ENCODE measurements at regions not wholly inside any gene's neighbourhood (a gene's known extent, or its start where the extent isn't known, plus 50 kb on each side); places are given as distances from the start of the nearest gene placed in this dataset.
"Not testable (repeated sequence)": the region's sequence is repeated elsewhere in the genome, so short reads cannot be mapped to it uniquely, and the experiment has no call there.

DNA sequence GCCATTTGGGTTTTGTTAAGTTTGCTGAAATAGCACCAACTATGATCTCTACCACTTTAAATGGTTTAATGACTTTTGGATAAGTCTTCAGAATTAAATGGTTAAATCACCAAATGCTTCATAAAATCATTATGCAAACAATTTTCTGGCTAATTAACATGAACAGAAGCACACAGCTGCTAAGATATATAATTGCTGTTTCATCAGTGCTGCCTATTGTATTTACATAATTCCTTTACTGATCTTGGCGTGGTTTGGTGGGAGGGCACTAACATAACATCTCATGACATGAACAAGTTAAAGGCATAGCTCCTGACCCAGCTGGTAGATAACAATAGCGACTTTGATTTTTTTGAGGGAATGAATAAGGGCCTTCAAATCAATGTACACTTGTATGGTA is 94.1 kb downstream of the FZD1 start:
- TF ChIP-seq, protein P1, sequence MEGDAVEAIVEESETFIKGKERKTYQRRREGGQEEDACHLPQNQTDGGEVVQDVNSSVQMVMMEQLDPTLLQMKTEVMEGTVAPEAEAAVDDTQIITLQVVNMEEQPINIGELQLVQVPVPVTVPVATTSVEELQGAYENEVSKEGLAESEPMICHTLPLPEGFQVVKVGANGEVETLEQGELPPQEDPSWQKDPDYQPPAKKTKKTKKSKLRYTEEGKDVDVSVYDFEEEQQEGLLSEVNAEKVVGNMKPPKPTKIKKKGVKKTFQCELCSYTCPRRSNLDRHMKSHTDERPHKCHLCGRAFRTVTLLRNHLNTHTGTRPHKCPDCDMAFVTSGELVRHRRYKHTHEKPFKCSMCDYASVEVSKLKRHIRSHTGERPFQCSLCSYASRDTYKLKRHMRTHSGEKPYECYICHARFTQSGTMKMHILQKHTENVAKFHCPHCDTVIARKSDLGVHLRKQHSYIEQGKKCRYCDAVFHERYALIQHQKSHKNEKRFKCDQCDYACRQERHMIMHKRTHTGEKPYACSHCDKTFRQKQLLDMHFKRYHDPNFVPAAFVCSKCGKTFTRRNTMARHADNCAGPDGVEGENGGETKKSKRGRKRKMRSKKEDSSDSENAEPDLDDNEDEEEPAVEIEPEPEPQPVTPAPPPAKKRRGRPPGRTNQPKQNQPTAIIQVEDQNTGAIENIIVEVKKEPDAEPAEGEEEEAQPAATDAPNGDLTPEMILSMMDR (IDR thresholded peaks at IDR 0.05; ENCODE audit: control insufficient read depth, insufficient read depth, low read depth, low read length, missing control alignments), result no peak
- DNase-seq (ENCODE audit: low read depth), result no peak
- no peak overlapping the region for H3K4me3 ChIP-seq (ENCODE audit: control insufficient read depth, low read depth, low read length)

DNA sequence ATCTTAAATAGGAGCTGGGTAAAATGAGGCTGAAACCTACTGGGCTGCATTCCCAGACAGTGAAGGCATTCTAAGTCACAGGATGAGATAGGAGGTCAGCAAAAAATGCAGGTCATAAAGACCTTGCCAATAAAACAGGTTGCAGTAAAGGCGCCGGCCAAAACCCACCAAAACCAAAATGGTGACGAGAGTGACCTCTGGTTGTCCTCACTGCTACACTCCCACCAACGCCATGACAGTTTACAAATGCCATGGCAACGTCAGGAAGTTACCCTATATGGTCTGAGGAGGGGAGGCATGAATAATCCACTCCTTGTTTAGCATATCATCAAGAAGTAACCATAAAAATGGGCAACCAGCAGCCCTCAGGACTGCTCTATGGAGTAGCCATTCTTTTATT is 100.9 kb downstream of the FZD1 start:
- H3K4me3 ChIP-seq (ENCODE audit: control insufficient read depth, low read depth, low read length); DNase-seq (ENCODE audit: low read depth): not testable (repeated sequence)

DNA sequence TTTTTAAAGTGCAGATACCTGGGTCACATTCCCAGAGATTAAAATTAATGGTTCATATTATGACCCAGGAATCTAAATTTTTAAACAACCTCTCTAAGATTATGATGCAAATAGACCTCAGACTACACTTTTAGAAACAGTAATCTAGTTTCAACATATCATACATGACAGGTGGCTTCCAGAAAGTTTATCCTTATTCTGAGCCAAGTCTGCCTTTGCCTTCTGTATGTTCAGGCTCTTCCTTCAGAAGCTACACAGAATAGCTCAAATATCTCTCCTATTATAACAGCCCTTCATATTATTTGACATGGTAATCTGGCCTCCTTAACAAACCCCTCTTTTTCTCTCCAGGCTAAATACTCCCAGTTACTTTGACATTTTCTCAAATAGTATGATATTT is 101.9 kb downstream of the FZD1 start:
- no peak for DNase-seq (ENCODE audit: low read depth)
- TF ChIP-seq, protein P1 (IDR thresholded peaks at IDR 0.05; ENCODE audit: control insufficient read depth, insufficient read depth, low read depth, low read length, missing control alignments), result no peak
- no peak overlapping the region for H3K4me3 ChIP-seq (ENCODE audit: control insufficient read depth, low read depth, low read length)

GRCh38 chr7:91367812-91368578 is 103.8 kb downstream of the FZD1 start:
- no peak overlapping the region for H3K4me3 ChIP-seq (ENCODE audit: control insufficient read depth, low read depth, low read length)

DNA sequence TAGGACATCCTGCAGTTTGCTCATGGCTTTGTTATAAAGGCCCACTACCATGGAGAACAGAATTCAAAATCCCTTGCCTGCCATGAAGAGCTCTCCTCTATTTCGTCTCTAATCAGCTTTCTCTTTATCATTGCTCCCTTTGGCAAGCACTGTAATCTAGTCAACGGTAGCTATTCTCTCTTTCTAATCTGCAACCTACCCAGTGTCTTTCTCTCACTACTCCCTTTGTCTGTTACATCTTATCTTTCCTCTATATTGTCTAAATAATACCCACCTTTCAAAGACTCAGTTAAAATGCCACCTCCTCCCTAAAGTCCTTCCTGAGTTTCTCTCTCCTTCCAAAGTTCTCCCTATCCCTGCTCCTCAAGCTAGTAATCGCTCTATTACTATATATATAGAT is 108.1 kb downstream of the FZD1 start:
- DNase-seq (ENCODE audit: low read depth), result no peak
- TF ChIP-seq, protein P1 (IDR thresholded peaks at IDR 0.05; ENCODE audit: control insufficient read depth, insufficient read depth, low read depth, low read length, missing control alignments), result no peak

More at GRCh38 chr7:91367812-91368578, 103.8 kb downstream of the FZD1 start:
- DNase-seq (ENCODE audit: low read depth), result no peak
- TF ChIP-seq, protein P1 (IDR thresholded peaks at IDR 0.05; ENCODE audit: control insufficient read depth, insufficient read depth, low read depth, low read length, missing control alignments), result no peak

GRCh38 chr7:91373111-91373800 is 109.0 kb downstream of the FZD1 start:
- no peak overlapping the region for H3K4me3 ChIP-seq (ENCODE audit: control insufficient read depth, low read depth, low read length)
- TF ChIP-seq, protein P1 (IDR thresholded peaks at IDR 0.05; ENCODE audit: control insufficient read depth, insufficient read depth, low read depth, low read length, missing control alignments), result no peak

More for the DNA sequence above, 108.1 kb downstream of the FZD1 start:
- H3K4me3 ChIP-seq (ENCODE audit: control insufficient read depth, low read depth, low read length), result no peak overlapping the region

GRCh38 chr7:91374321-91374989 is 110.2 kb downstream of the FZD1 start:
- no peak overlapping the region for H3K4me3 ChIP-seq (ENCODE audit: control insufficient read depth, low read depth, low read length)
- TF ChIP-seq, protein P1 (IDR thresholded peaks at IDR 0.05; ENCODE audit: control insufficient read depth, insufficient read depth, low read depth, low read length, missing control alignments), result no peak

More at GRCh38 chr7:91373111-91373800, 109.0 kb downstream of the FZD1 start:
- no peak for DNase-seq (ENCODE audit: low read depth)

More at GRCh38 chr7:91374321-91374989, 110.2 kb downstream of the FZD1 start:
- DNase-seq (ENCODE audit: low read depth), result no peak

Measured in AG09309 (cell line).